CD14-positive monocyte (primary cell): ENCODE measurements at regions not wholly inside any gene's neighbourhood (a gene's known extent, or its start where the extent isn't known, plus 50 kb on each side); places are given as distances from the start of the nearest gene placed in this dataset.

Experiments used
- DNase-seq, 3 donors: peaks; one replicate each; pipeline ENCODE4 v3.0.0-alpha.2; 2011 to 2022
- H2AFZ ChIP-seq: 2 replicates; pipeline ENCODE4 v1.6.0; 2012; ENCODE audit warnings: mild to moderate bottlenecking, low read depth, low read length, inconsistent platforms; ENCODE audit not compliant: insufficient read depth, poor library complexity, severe bottlenecking
- H3K27ac ChIP-seq, 2 donors: 1 replicate in 1 of 2; 2 replicates in 1 of 2; pipeline ENCODE4 v1.5.1; 2012 to 2013; ENCODE audit warnings: low read length in 2 of 2, control low read depth in 1 of 2, inconsistent platforms in 1 of 2, low read depth in 1 of 2, mild to moderate bottlenecking in 1 of 2
- H3K27me3 ChIP-seq, 2 donors: one replicate each; pipeline versions ENCODE4 v1.6.0 to v1.6.1; 2011 to 2013; ENCODE audit warnings: low read length in 2 of 2; ENCODE audit not compliant: control insufficient read depth in 2 of 2, insufficient read depth in 2 of 2
- H3K36me3 ChIP-seq, 2 donors: replicated peaks in 1 of 2; 1 replicate in 1 of 2; 2 replicates in 1 of 2; pipeline versions ENCODE4 v1.5.1 to v1.6.1; 2012 to 2013; ENCODE audit warnings: low read length in 2 of 2, control low read depth in 1 of 2, inconsistent platforms in 1 of 2, mild to moderate bottlenecking in 1 of 2; ENCODE audit not compliant: insufficient read depth in 2 of 2, control insufficient read depth in 1 of 2
- H3K4me1 ChIP-seq, 2 donors: 1 replicate in 1 of 2; 2 replicates in 1 of 2; pipeline versions ENCODE4 v1.5.1 to v1.6.1; 2012 to 2013; ENCODE audit warnings: low read length in 2 of 2, control low read depth in 1 of 2, inconsistent platforms in 1 of 2, mild to moderate bottlenecking in 1 of 2, moderate library complexity in 1 of 2; ENCODE audit not compliant: insufficient read depth in 2 of 2, control insufficient read depth in 1 of 2
- H3K4me2 ChIP-seq: replicated peaks from 2 replicates; pipeline ENCODE3; 2012; ENCODE audit warnings: low read length, moderate library complexity, mild to moderate bottlenecking; ENCODE audit not compliant: poor library complexity, severe bottlenecking; ENCODE audit errors: extremely low read depth
- H3K4me3 ChIP-seq, 3 experiments: fragments of 200-600 bp in 1 of 3; sonication (generic) in 1 of 3; replicated peaks in 1 of 3; 1 replicate in 2 of 3; 2 replicates in 1 of 3; pipeline ENCODE4 v1.5.1; 2011 to 2013; ENCODE audit warnings: low read length in 3 of 3, mild to moderate bottlenecking in 3 of 3, control low read depth in 2 of 3, low read depth in 2 of 3, inconsistent platforms in 1 of 3, moderate library complexity in 1 of 3
- H3K79me2 ChIP-seq: 2 replicates; pipeline ENCODE4 v1.6.0; 2012; ENCODE audit warnings: mild to moderate bottlenecking, control low read depth, inconsistent platforms, low read length, moderate library complexity; ENCODE audit not compliant: insufficient read depth
- H3K9ac ChIP-seq: 2 replicates; pipeline ENCODE4 v1.6.0; 2017; ENCODE audit warnings: low read length, mild to moderate bottlenecking; ENCODE audit not compliant: insufficient read depth, poor library complexity, severe bottlenecking
- H3K9me3 ChIP-seq, 2 donors: replicated peaks in 1 of 2; 1 replicate in 1 of 2; 2 replicates in 1 of 2; pipeline versions ENCODE4 v1.5.1 to v1.6.1; 2012 to 2013; ENCODE audit warnings: low read length in 2 of 2, control low read depth in 1 of 2; ENCODE audit not compliant: control insufficient read depth in 1 of 2, insufficient read depth in 1 of 2
- H4K20me1 ChIP-seq: 2 replicates; pipeline ENCODE4 v1.6.0; 2012; ENCODE audit warnings: mild to moderate bottlenecking, low read length, control low read depth, moderate library complexity; ENCODE audit not compliant: insufficient read depth
- H3K27ac Mint-ChIP-seq, 7 donors: one replicate each; pipeline ENCODE4 v1.8.0; 2020; ENCODE audit warnings: mild to moderate bottlenecking in 7 of 7, mixed read lengths in 7 of 7, moderate library complexity in 6 of 7, inconsistent platforms in 2 of 7
- H3K27me3 Mint-ChIP-seq, 3 donors: one replicate each; pipeline ENCODE4 v1.8.0; 2021 to 2022; ENCODE audit warnings: low read depth in 3 of 3, mild to moderate bottlenecking in 3 of 3, mixed read lengths in 3 of 3, moderate library complexity in 3 of 3, inconsistent platforms in 1 of 3
- H3K36me3 Mint-ChIP-seq, 2 donors: one replicate each; pipeline ENCODE4 v1.8.0; 2020; ENCODE audit warnings: mixed read lengths in 2 of 2, inconsistent platforms in 1 of 2, mild to moderate bottlenecking in 1 of 2
- H3K4me1 Mint-ChIP-seq: one replicate; pipeline ENCODE4 v1.8.0; 2020; ENCODE audit warnings: mild to moderate bottlenecking, mixed read lengths
- H3K4me3 Mint-ChIP-seq, 2 donors: one replicate each; pipeline ENCODE4 v1.8.0; 2020; ENCODE audit warnings: mild to moderate bottlenecking in 2 of 2, mixed read lengths in 2 of 2, moderate library complexity in 1 of 2
- H3K9me3 Mint-ChIP-seq, 7 donors: one replicate each; pipeline ENCODE4 v1.8.0; 2020 to 2022; ENCODE audit warnings: mixed read lengths in 7 of 7, mild to moderate bottlenecking in 6 of 7, moderate library complexity in 6 of 7, inconsistent platforms in 2 of 7
- WGBS: methylation state at CpG from one replicate; pipeline ENCODE4 v1.1.5; 2013; ENCODE audit warnings: missing lambda C conversion rate; ENCODE audit not compliant: insufficient coverage; 5-methylcytosine and 5-hydroxymethylcytosine counted together
- intact Hi-C, 2 donors: fragments of 100-400 bp; cut with micrococcal nuclease; formaldehyde crosslinking; loops; one replicate each; pipeline versions ENCODE4 v1.15.0 to v1.15.1; 2023
- TF ChIP-seq, protein P1 (sequence below): fragments of 200-600 bp; IDR thresholded peaks from one replicate; pipeline ENCODE4 v1.8.0; 2022; ENCODE audit warnings: antibody characterized with exemption, mild to moderate bottlenecking

DNA sequence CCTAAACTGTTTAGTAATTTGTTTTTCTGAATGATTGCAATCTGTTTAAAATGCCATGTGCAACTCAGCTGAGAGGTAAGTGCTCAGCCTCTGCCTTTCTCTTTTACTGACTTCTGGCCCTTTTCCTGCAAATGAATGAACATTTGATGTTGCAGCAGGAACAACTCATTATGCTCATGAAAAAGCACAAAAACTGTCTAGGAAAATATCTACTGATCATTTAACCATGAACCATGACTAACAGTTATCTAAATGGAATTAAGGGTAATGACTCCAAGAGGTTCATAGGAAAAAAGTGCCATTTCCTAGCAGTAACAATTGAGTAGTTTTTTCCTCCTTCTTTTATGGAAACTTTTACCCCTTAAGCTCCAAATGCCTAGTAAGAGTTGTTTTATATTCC lies 70.6 kb upstream of the ANKH start:
- peaks cover 4% of the 10 kb centered on the region for H3K4me1 Mint-ChIP-seq
- Histone ChIP-seq H2AFZ (no peak overlapping the region), H3K79me2 (no peaks in the 10 kb centered on the region), H3K4me3 (no peak overlapping the region), H4K20me1 (no peaks in the 10 kb centered on the region), H3K27me3 (peaks cover 1 to 4% of the 10 kb centered on the region in 2 donors), H3K4me1 (peaks cover 5 to 7% of the 10 kb centered on the region in 2 donors), H3K27ac (no peak overlapping the region), H3K36me3 (no peaks in the 10 kb centered on the region), H3K9me3 (no peaks in the 10 kb centered on the region), H3K4me2 (no peak overlapping the region), H3K9ac (no peak overlapping the region)
- intact Hi-C loops, result no loop called here
- H3K27me3 Mint-ChIP-seq, result peaks cover 1 to 7% (median 2%) of the 10 kb centered on the region in 3 donors
- peaks cover 0 to 2% (median 0%) of the 10 kb centered on the region in 7 donors for H3K9me3 Mint-ChIP-seq
- no peak overlapping the region for H3K4me3 Mint-ChIP-seq
- no peak for DNase-seq
- TF ChIP-seq, protein P1, sequence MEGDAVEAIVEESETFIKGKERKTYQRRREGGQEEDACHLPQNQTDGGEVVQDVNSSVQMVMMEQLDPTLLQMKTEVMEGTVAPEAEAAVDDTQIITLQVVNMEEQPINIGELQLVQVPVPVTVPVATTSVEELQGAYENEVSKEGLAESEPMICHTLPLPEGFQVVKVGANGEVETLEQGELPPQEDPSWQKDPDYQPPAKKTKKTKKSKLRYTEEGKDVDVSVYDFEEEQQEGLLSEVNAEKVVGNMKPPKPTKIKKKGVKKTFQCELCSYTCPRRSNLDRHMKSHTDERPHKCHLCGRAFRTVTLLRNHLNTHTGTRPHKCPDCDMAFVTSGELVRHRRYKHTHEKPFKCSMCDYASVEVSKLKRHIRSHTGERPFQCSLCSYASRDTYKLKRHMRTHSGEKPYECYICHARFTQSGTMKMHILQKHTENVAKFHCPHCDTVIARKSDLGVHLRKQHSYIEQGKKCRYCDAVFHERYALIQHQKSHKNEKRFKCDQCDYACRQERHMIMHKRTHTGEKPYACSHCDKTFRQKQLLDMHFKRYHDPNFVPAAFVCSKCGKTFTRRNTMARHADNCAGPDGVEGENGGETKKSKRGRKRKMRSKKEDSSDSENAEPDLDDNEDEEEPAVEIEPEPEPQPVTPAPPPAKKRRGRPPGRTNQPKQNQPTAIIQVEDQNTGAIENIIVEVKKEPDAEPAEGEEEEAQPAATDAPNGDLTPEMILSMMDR, result no peak
- no peak overlapping the region for H3K27ac Mint-ChIP-seq
- no peaks in the 10 kb centered on the region for H3K36me3 Mint-ChIP-seq

- H2AFZ ChIP-seq, result no peak overlapping the region
- H3K9me3 Mint-ChIP-seq, result peaks cover 0 to 5% (median 0%) of the 10 kb centered on the region in 7 donors
- TF ChIP-seq, protein P1, result no peak
- DNase-seq, result peak; percentile 69 to 70 (median 70)
- H3K4me1 ChIP-seq, result peaks cover 15 to 31% of the 10 kb centered on the region in 2 donors
- peaks cover 0 to 2% of the 10 kb centered on the region in 2 donors for H3K27me3 ChIP-seq
- peak overlapping the region in 1 of 2 donors; percentile 66 for H3K27ac ChIP-seq
- intact Hi-C loops, result no loop called here
- H3K36me3 Mint-ChIP-seq, result no peaks in the 10 kb centered on the region
- H3K9ac ChIP-seq, result no peak overlapping the region
- no peaks in the 10 kb centered on the region for H3K9me3 ChIP-seq
- 44% methylated on average over 5 of the region's 5 CpGs for WGBS
- H3K27ac Mint-ChIP-seq, result peak overlapping the region in 6 of 7 donors; percentile 7 to 88 (median 79)
- H3K79me2 ChIP-seq, result no peaks in the 10 kb centered on the region
- H3K4me3 ChIP-seq, result peak overlapping the region in 1 of 3 experiments; percentile 45
- no peaks in the 10 kb centered on the region for H4K20me1 ChIP-seq
- H3K36me3 ChIP-seq, result no peaks in the 10 kb centered on the region
- peak overlapping the region; percentile 57 for H3K4me2 ChIP-seq
- H3K4me1 Mint-ChIP-seq, result peaks cover 27% of the 10 kb centered on the region
- H3K4me3 Mint-ChIP-seq, result peak overlapping the region; percentile 5 to 49
- peaks cover 1% of the 10 kb centered on the region in 3 donors for H3K27me3 Mint-ChIP-seq
Measured at GRCh38 chr5:14937254-14937653, 65.7 kb upstream of the ANKH start.
